B cell (primary cell): ENCODE measurements at regions not wholly inside any gene's neighbourhood (a gene's known extent, or its start where the extent isn't known, plus 50 kb on each side); places are given as distances from the start of the nearest gene placed in this dataset.

Experiments
- ATAC-seq: fragments of 200-7000 bp; cut with Tn5 transposase; one replicate; pipeline ENCODE4 v1.10.0; 2021; ENCODE audit warnings: low read depth, mild to moderate bottlenecking, moderate number of reproducible peaks, moderate library complexity
- CTCF ChIA-PET: fragments of 350-600 bp; sonication (Branson Sonifier 250); formaldehyde crosslinking; loops from one replicate; lab custom pipeline; 2021; ENCODE audit warnings: antibody characterized with exemption, inconsistent platforms; lab: Charles Lee
- POLR2A ChIA-PET: fragments of 350-600 bp; sonication (Branson Sonifier 250); formaldehyde crosslinking; loops from one replicate; lab custom pipeline; 2021; ENCODE audit warnings: antibody characterized with exemption; lab: Charles Lee
- DNase-seq: peaks from one replicate; pipeline ENCODE4 v3.0.0; 2013
- H2AFZ ChIP-seq: 2 replicates; pipeline ENCODE4 v1.6.1; 2012; ENCODE audit warnings: mild to moderate bottlenecking, low read depth, low read length; ENCODE audit not compliant: insufficient read depth, poor library complexity, severe bottlenecking
- H3K27ac ChIP-seq, 2 donors: 1 replicate in 1 of 2; 2 replicates in 1 of 2; pipeline ENCODE4 v1.5.1; 2012 to 2013; ENCODE audit warnings: low read length in 2 of 2, mild to moderate bottlenecking in 2 of 2, moderate library complexity in 1 of 2
- H3K27me3 ChIP-seq, 4 experiments: fragments of 200-600 bp in 1 of 4; sonication (generic) in 1 of 4; replicated peaks in 1 of 4; 1 replicate in 2 of 4; 2 replicates in 2 of 4; pipeline versions ENCODE4 v1.6.1 to v1.7.0; 2013 to 2016; ENCODE audit warnings: low read length in 3 of 4, mild to moderate bottlenecking in 2 of 4, mixed read lengths in 1 of 4, moderate library complexity in 1 of 4; ENCODE audit not compliant: insufficient read depth in 4 of 4, control insufficient read depth in 3 of 4; ENCODE audit errors: control extremely low read depth in 1 of 4
- H3K36me3 ChIP-seq, 2 experiments: replicated peaks in 1 of 2; 1 replicate in 1 of 2; 2 replicates in 1 of 2; pipeline versions ENCODE4 v1.6.1 to v1.7.1; 2013; ENCODE audit warnings: low read length in 1 of 2; ENCODE audit not compliant: insufficient read depth in 2 of 2, control insufficient read depth in 1 of 2; ENCODE audit errors: control extremely low read depth in 1 of 2, extremely low read depth in 1 of 2
- H3K4me1 ChIP-seq, 2 donors: fragments of 200-600 bp in 1 of 2; sonication (generic) in 1 of 2; 1 replicate in 1 of 2; 2 replicates in 1 of 2; pipeline versions ENCODE4 v1.5.1 to v1.6.1; 2013 to 2017; ENCODE audit warnings: low read length in 2 of 2; ENCODE audit not compliant: control insufficient read depth in 2 of 2, insufficient read depth in 2 of 2
- H3K4me2 ChIP-seq: replicated peaks from 2 replicates; pipeline ENCODE3; 2012; ENCODE audit warnings: mild to moderate bottlenecking, low read depth, low read length; ENCODE audit not compliant: poor library complexity, severe bottlenecking
- H3K4me3 ChIP-seq, 5 experiments: fragments of 200-600 bp in 1 of 5; sonication (generic) in 1 of 5; 1 replicate in 3 of 5; 2 replicates in 2 of 5; pipeline versions ENCODE4 v1.5.1 to v1.7.0; 2011 to 2016; ENCODE audit warnings: low read length in 4 of 5, mild to moderate bottlenecking in 4 of 5, low read depth in 2 of 5, control low read depth in 1 of 5, moderate library complexity in 1 of 5; ENCODE audit not compliant: insufficient read depth in 1 of 5; ENCODE audit errors: control extremely low read depth in 1 of 5, extremely low read depth in 1 of 5
- H3K79me2 ChIP-seq: fragments of 200-600 bp; sonication (generic); one replicate; pipeline ENCODE4 v1.6.0; 2016; ENCODE audit warnings: low read length; ENCODE audit not compliant: control insufficient read depth, insufficient read depth
- H3K9ac ChIP-seq: fragments of 200-600 bp; sonication (generic); 2 replicates; pipeline ENCODE4 v1.6.1; 2017; ENCODE audit warnings: mild to moderate bottlenecking, low read length, moderate library complexity
- H3K9me3 ChIP-seq, 3 donors: one replicate each; pipeline versions ENCODE4 v1.6.1 to v1.7.1; 2013; ENCODE audit warnings: low read length in 2 of 3; ENCODE audit not compliant: control insufficient read depth in 2 of 3, insufficient read depth in 1 of 3; ENCODE audit errors: control extremely low read depth in 1 of 3
- H4K20me1 ChIP-seq: 2 replicates; pipeline ENCODE4 v1.6.0; 2012; ENCODE audit warnings: mild to moderate bottlenecking, low read length; ENCODE audit not compliant: insufficient read depth, control insufficient read depth, poor library complexity, severe bottlenecking
- H3K27ac Mint-ChIP-seq: one replicate; pipeline ENCODE4 v1.8.0; 2021; ENCODE audit warnings: mixed read lengths
- H3K27me3 Mint-ChIP-seq: one replicate; pipeline ENCODE4 v1.8.0; 2021; ENCODE audit warnings: mixed read lengths
- H3K4me1 Mint-ChIP-seq: one replicate; pipeline ENCODE4 v1.8.0; 2021; ENCODE audit warnings: mixed read lengths
- H3K4me3 Mint-ChIP-seq: one replicate; pipeline ENCODE4 v1.8.0; 2021; ENCODE audit warnings: mixed read lengths
- H3K9me3 Mint-ChIP-seq: one replicate; pipeline ENCODE4 v1.8.0; 2022; ENCODE audit warnings: mixed read lengths; ENCODE audit not compliant: insufficient read depth
- EZH2 ChIP-seq: IDR thresholded peaks from 2 replicates; pipeline ENCODE4 v1.6.1; 2012; ENCODE audit warnings: borderline replicate concordance, low read depth, mild to moderate bottlenecking, moderate library complexity, low read length; ENCODE audit not compliant: insufficient read depth, poor library complexity, severe bottlenecking
- WGBS: methylation state at CpG from one replicate; pipeline ENCODE4 v1.1.5; 2013; ENCODE audit warnings: missing lambda C conversion rate; ENCODE audit not compliant: insufficient coverage; 5-methylcytosine and 5-hydroxymethylcytosine counted together
- intact Hi-C: fragments of 100-400 bp; cut with micrococcal nuclease; formaldehyde crosslinking; loops from one replicate; pipeline ENCODE4 v1.10.0; 2022
- TF ChIP-seq, protein P1 (sequence below): fragments of 200-600 bp; IDR thresholded peaks from one replicate; pipeline ENCODE4 v1.8.0; 2022; ENCODE audit warnings: antibody characterized with exemption, mild to moderate bottlenecking

DNA sequence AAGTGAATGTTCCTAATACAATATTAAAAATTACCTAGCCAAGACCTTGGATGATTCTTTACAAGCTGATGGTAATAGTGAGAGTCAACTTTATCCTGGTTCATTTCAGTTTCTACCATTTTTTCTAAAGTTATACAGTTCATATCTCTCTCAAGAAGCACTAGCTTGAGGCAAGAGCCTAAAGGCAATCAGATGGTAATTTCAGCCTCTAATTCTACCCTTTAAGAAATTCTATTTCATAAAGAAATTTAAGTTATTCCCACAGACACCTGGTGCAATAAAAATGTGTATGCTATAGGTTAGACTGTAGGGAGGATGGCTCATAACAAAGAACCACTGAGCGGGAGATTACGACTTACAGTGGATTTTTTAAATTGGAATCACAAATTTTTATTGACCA, 984.2 kb upstream of the ADGRL3 start:
- DNase-seq: no peak
- H3K9ac ChIP-seq: no peak overlapping the region
- POLR2A ChIA-PET: no interaction called here
- H3K9me3 ChIP-seq: no peaks in the 10 kb centered on the region
- no peak overlapping the region for H3K27ac ChIP-seq
- no peaks in the 10 kb centered on the region for H3K27me3 ChIP-seq
- CTCF ChIA-PET: no interaction called here
- no peaks in the 10 kb centered on the region for H3K79me2 ChIP-seq
- H3K27ac Mint-ChIP-seq: no peak overlapping the region
- no peaks in the 10 kb centered on the region for H3K9me3 Mint-ChIP-seq
- no peak overlapping the region for H3K4me3 ChIP-seq
- H3K27me3 Mint-ChIP-seq: no peaks in the 10 kb centered on the region
- no peak overlapping the region for H3K4me2 ChIP-seq
- H3K4me1 Mint-ChIP-seq: no peaks in the 10 kb centered on the region
- no peak for TF ChIP-seq EZH2
- TF ChIP-seq, protein P1, sequence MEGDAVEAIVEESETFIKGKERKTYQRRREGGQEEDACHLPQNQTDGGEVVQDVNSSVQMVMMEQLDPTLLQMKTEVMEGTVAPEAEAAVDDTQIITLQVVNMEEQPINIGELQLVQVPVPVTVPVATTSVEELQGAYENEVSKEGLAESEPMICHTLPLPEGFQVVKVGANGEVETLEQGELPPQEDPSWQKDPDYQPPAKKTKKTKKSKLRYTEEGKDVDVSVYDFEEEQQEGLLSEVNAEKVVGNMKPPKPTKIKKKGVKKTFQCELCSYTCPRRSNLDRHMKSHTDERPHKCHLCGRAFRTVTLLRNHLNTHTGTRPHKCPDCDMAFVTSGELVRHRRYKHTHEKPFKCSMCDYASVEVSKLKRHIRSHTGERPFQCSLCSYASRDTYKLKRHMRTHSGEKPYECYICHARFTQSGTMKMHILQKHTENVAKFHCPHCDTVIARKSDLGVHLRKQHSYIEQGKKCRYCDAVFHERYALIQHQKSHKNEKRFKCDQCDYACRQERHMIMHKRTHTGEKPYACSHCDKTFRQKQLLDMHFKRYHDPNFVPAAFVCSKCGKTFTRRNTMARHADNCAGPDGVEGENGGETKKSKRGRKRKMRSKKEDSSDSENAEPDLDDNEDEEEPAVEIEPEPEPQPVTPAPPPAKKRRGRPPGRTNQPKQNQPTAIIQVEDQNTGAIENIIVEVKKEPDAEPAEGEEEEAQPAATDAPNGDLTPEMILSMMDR: no peak
- WGBS: no CpG with 5 or more reads among the region's 2 CpGs
- H3K36me3 ChIP-seq: no peaks in the 10 kb centered on the region
- no peak for ATAC-seq
- intact Hi-C loops: no loop called here
- no peaks in the 10 kb centered on the region for H3K4me1 ChIP-seq
- H2AFZ ChIP-seq: no peak overlapping the region
- H4K20me1 ChIP-seq: no peaks in the 10 kb centered on the region
- no peak overlapping the region for H3K4me3 Mint-ChIP-seq

DNA sequence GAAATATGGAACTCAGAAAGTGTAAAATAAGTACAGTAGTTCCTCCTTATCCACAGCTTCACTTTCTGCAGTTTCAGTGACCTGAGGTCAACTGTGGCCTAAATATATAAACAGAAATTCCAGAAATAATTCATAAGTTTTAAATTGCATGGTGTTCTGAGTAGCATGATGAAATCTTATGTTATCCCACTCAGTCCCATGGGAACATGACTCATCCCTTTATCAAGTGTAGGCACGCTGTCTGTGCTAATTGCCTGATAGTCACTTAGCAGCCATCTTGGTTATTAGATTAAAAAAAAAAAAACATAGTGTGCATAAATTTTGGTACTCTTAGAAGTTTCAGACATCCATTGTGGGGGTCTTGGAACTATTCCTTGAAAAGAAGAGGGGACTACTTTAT, 983.4 kb upstream of the ADGRL3 start:
- intact Hi-C loops: no loop called here
- H3K27me3 ChIP-seq: no peaks in the 10 kb centered on the region

More for the DNA sequence above, 983.4 kb upstream of the ADGRL3 start:
- Histone ChIP-seq H2AFZ (no peak overlapping the region), H3K36me3 (no peaks in the 10 kb centered on the region), H4K20me1 (no peaks in the 10 kb centered on the region), H3K4me3 (no peak overlapping the region), H3K4me2 (no peak overlapping the region), H3K9me3 (no peaks in the 10 kb centered on the region), H3K9ac (no peak overlapping the region), H3K4me1 (no peaks in the 10 kb centered on the region), H3K79me2 (no peaks in the 10 kb centered on the region), H3K27ac (no peak overlapping the region)
- Mint-ChIP-seq H3K27ac (no peak overlapping the region), H3K27me3 (no peaks in the 10 kb centered on the region), H3K9me3 (no peaks in the 10 kb centered on the region), H3K4me1 (no peaks in the 10 kb centered on the region), H3K4me3 (no peak overlapping the region)
- no peak for DNase-seq
- POLR2A ChIA-PET: no interaction called here
- WGBS: no CpG with 5 or more reads among the region's 1 CpG
- ATAC-seq: no peak
- CTCF ChIA-PET: no interaction called here
- no peak for TF ChIP-seq EZH2
